Osteoblast (primary cell): ENCODE measurements at regions not wholly inside any gene's neighbourhood (a gene's known extent, or its start where the extent isn't known, plus 50 kb on each side); places are given as distances from the start of the nearest gene placed in this dataset.

ENCODE experiments used
- DNase-seq: peaks from one replicate; pipeline ENCODE4 v3.0.0; 2011; ENCODE audit warnings: low spot score, mixed read lengths; ENCODE audit not compliant: insufficient read length; ENCODE audit errors: missing footprints
- H2AFZ ChIP-seq: 2 replicates; pipeline ENCODE4 v1.6.0; 2011; ENCODE audit warnings: mild to moderate bottlenecking, low read length
- H3K27ac ChIP-seq: 2 replicates; pipeline ENCODE4 v1.5.1; 2011; ENCODE audit warnings: mild to moderate bottlenecking, low read depth, low read length, moderate library complexity
- H3K27me3 ChIP-seq: 2 replicates; pipeline ENCODE4 v1.6.0; 2012; ENCODE audit warnings: mild to moderate bottlenecking, control low read depth, inconsistent platforms, low read length, moderate library complexity; ENCODE audit not compliant: insufficient read depth
- H3K36me3 ChIP-seq: 2 replicates; pipeline ENCODE4 v1.5.1; 2011; ENCODE audit warnings: mild to moderate bottlenecking, low read length, control low read depth, moderate library complexity; ENCODE audit not compliant: insufficient read depth
- H3K4me1 ChIP-seq: 2 replicates; pipeline ENCODE4 v1.5.1; 2011; ENCODE audit warnings: mild to moderate bottlenecking, low read length, control low read depth, moderate library complexity; ENCODE audit not compliant: insufficient read depth
- H3K4me2 ChIP-seq: 2 replicates; pipeline ENCODE4 v1.6.0; 2011; ENCODE audit warnings: mild to moderate bottlenecking, low read length; ENCODE audit not compliant: insufficient read depth
- H3K4me3 ChIP-seq: fragments of 200-600 bp; sonication (generic); 3 replicates; pipeline ENCODE4 v1.5.1; 2012; ENCODE audit warnings: mild to moderate bottlenecking, low read length, inconsistent platforms; ENCODE audit not compliant: insufficient read depth
- H3K79me2 ChIP-seq: 2 replicates; pipeline ENCODE4 v1.6.0; 2012; ENCODE audit warnings: mild to moderate bottlenecking, low read length, control low read depth, inconsistent platforms; ENCODE audit not compliant: insufficient read depth
- H3K9me3 ChIP-seq: 2 replicates; pipeline ENCODE4 v1.5.1; 2011; ENCODE audit warnings: low read depth, low read length, control low read depth
- H4K20me1 ChIP-seq: 2 replicates; pipeline ENCODE4 v1.6.0; 2012; ENCODE audit warnings: mild to moderate bottlenecking, low read length, control low read depth; ENCODE audit not compliant: insufficient read depth
- CTCF ChIP-seq: IDR thresholded peaks from 2 replicates; pipeline ENCODE4 v1.5.1; 2011; ENCODE audit warnings: mild to moderate bottlenecking, low read depth, low read length, moderate library complexity; ENCODE audit errors: extremely low read depth

GRCh38 chr12:68402422-68402821 lies 70.3 kb upstream of the MDM1 start:
- Histone ChIP-seq H3K4me2 (no peak overlapping the region), H3K79me2 (no peaks in the 10 kb centered on the region), H2AFZ (no peak overlapping the region), H3K27me3 (no peaks in the 10 kb centered on the region), H3K9me3 (no peaks in the 10 kb centered on the region), H4K20me1 (no peaks in the 10 kb centered on the region), H3K4me3 (no peak overlapping the region), H3K27ac (no peak overlapping the region), H3K36me3 (no peaks in the 10 kb centered on the region), H3K4me1 (peaks cover 34% of the 10 kb centered on the region)
- no peak for TF ChIP-seq CTCF
- DNase-seq = no peak

GRCh38 chr12:68403296-68403695 lies 71.1 kb upstream of the MDM1 start:
- no peak for DNase-seq

GRCh38 chr12:68403711-68404110 lies 71.5 kb upstream of the MDM1 start:
- no peak for DNase-seq
- H3K4me2 ChIP-seq = no peak overlapping the region
- no peak for TF ChIP-seq CTCF

More at GRCh38 chr12:68403296-68403695, 71.1 kb upstream of the MDM1 start:
- H3K79me2 ChIP-seq = no peaks in the 10 kb centered on the region
- no peaks in the 10 kb centered on the region for H3K27me3 ChIP-seq
- H3K4me2 ChIP-seq = no peak overlapping the region
- H3K4me3 ChIP-seq = no peak overlapping the region
- no peak for TF ChIP-seq CTCF
- H3K27ac ChIP-seq = no peak overlapping the region
- H3K36me3 ChIP-seq = no peaks in the 10 kb centered on the region
- no peaks in the 10 kb centered on the region for H3K9me3 ChIP-seq
- H4K20me1 ChIP-seq = no peaks in the 10 kb centered on the region
- peaks cover 34% of the 10 kb centered on the region for H3K4me1 ChIP-seq
- no peak overlapping the region for H2AFZ ChIP-seq

GRCh38 chr12:68405343-68405781 lies 73.2 kb upstream of the MDM1 start:
- Histone ChIP-seq H3K79me2 (no peaks in the 10 kb centered on the region), H3K9me3 (no peaks in the 10 kb centered on the region), H3K4me1 (peaks cover 44% of the 10 kb centered on the region), H3K27ac (peak overlapping the region; percentile 50), H3K4me3 (peak overlapping the region; percentile 30), H3K27me3 (no peaks in the 10 kb centered on the region), H2AFZ (no peak overlapping the region), H4K20me1 (no peaks in the 10 kb centered on the region), H3K36me3 (no peaks in the 10 kb centered on the region), H3K4me2 (peak overlapping the region; percentile 57)
- TF ChIP-seq CTCF = no peak
- DNase-seq = no peak

More at GRCh38 chr12:68403711-68404110, 71.5 kb upstream of the MDM1 start:
- Histone ChIP-seq H3K79me2 (no peaks in the 10 kb centered on the region), H3K4me3 (no peak overlapping the region), H3K27ac (no peak overlapping the region), H3K36me3 (no peaks in the 10 kb centered on the region), H2AFZ (no peak overlapping the region), H3K4me1 (peaks cover 34% of the 10 kb centered on the region), H4K20me1 (no peaks in the 10 kb centered on the region), H3K9me3 (no peaks in the 10 kb centered on the region), H3K27me3 (no peaks in the 10 kb centered on the region)
